GM12878 (cell line): ENCODE measurements at regions not wholly inside any gene's neighbourhood (a gene's known extent, or its start where the extent isn't known, plus 50 kb on each side); places are given as distances from the start of the nearest gene placed in this dataset.

Experiments used
- ATAC-seq: fragments of 200-7000 bp; cut with Tn5 transposase; 3 replicates; pipeline ENCODE4 v1.9.1; 2020; ENCODE audit warnings: mild to moderate bottlenecking, moderate library complexity
- BruUV-seq: library from RNA; stranded (reverse); fragments of 400-500 nt; replicated peaks from 2 replicates; lab custom pipeline; 2021; lab: Mats Ljungman, UMichigan
- CTCF ChIA-PET: fragments of 300-600 bp; sonication (Branson Sonifier 250); formaldehyde crosslinking; extraction: SDS; loops from one replicate; lab custom pipeline; 2021; ENCODE audit warnings: inconsistent platforms; lab: Yijun Ruan, JAX
- POLR2A ChIA-PET: fragments of 350-600 bp; formaldehyde crosslinking; extraction: SDS; loops from one replicate; lab custom pipeline; 2021; ENCODE audit warnings: inconsistent platforms; lab: Charles Lee
- RAD21 ChIA-PET: fragments of 300-600 bp; sonication (Branson Sonifier 250); formaldehyde crosslinking; loops from one replicate; lab custom pipeline; 2023; ENCODE audit warnings: antibody characterized with exemption; ENCODE audit not compliant: unreplicated experiment; lab: Charles Lee
- SMC1A ChIA-PET: fragments of 300-600 bp; sonication (Branson Sonifier 250); formaldehyde crosslinking; loops from one replicate; lab custom pipeline; 2023; ENCODE audit not compliant: unreplicated experiment, uncharacterized antibody; lab: Charles Lee
- DNase-seq: peaks from one replicate; pipeline ENCODE4 v3.0.0-alpha.2; 2011; ENCODE audit warnings: low read depth, low spot score
- FAIRE-seq: peaks from 3 replicates; lab custom pipeline; 2011; peaks lifted over from hg19 to GRCh38; lab: Jason Lieb, UNC
- H2AFZ ChIP-seq: 2 replicates; pipeline ENCODE4 v1.6.0; 2011; ENCODE audit warnings: low read depth, low read length, control low read depth; ENCODE audit not compliant: control insufficient read depth
- H3K27ac ChIP-seq: 2 replicates; pipeline ENCODE4 v1.5.1; 2011; ENCODE audit warnings: control low read depth; ENCODE audit not compliant: control insufficient read depth, insufficient read depth
- H3K27me3 ChIP-seq, 2 experiments: replicated peaks in 1 of 2; 2 replicates each; pipeline versions ENCODE4 v1.6.0 to v1.6.1; 2011; ENCODE audit warnings: low read length in 1 of 2; ENCODE audit not compliant: control insufficient read depth in 2 of 2, insufficient read depth in 2 of 2
- H3K36me3 ChIP-seq, 2 experiments: 2 replicates each; pipeline ENCODE4 v1.5.1; 2011; ENCODE audit warnings: low read length in 1 of 2; ENCODE audit not compliant: control insufficient read depth in 2 of 2, insufficient read depth in 2 of 2
- H3K4me1 ChIP-seq: 2 replicates; pipeline ENCODE4 v1.6.1; 2011; ENCODE audit warnings: mild to moderate bottlenecking, low read length, moderate library complexity, mixed read lengths; ENCODE audit not compliant: control insufficient read depth, insufficient read depth
- H3K4me2 ChIP-seq: 2 replicates; pipeline ENCODE4 v1.6.0; 2011; ENCODE audit warnings: control low read depth; ENCODE audit not compliant: control insufficient read depth, insufficient read depth
- H3K4me3 ChIP-seq: fragments of 200-600 bp; sonication (generic); 2 replicates; pipeline ENCODE4 v1.5.1; 2016
- H3K79me2 ChIP-seq: 2 replicates; pipeline ENCODE4 v1.6.0; 2011; ENCODE audit warnings: low read length; ENCODE audit not compliant: control insufficient read depth, insufficient read depth
- H3K9ac ChIP-seq: 2 replicates; pipeline ENCODE4 v1.8.0; 2011; ENCODE audit warnings: low read length, control low read depth, mixed read lengths; ENCODE audit not compliant: control insufficient read depth, insufficient read depth
- H3K9me3 ChIP-seq: replicated peaks from 3 replicates; pipeline ENCODE4 v1.5.1; 2011; ENCODE audit warnings: mild to moderate bottlenecking, low read length; ENCODE audit not compliant: control insufficient read depth, insufficient read depth
- H4K20me1 ChIP-seq: 2 replicates; pipeline ENCODE4 v1.6.0; 2011; ENCODE audit not compliant: control insufficient read depth, insufficient read depth
- EED ChIP-seq: sonication (generic); IDR thresholded peaks from 2 replicates; pipeline ENCODE4 v1.6.1; 2016; ENCODE audit warnings: antibody characterized with exemption, low read depth
- HDAC2 ChIP-seq: fragments of 200-600 bp; sonication (generic); IDR thresholded peaks from 2 replicates; pipeline ENCODE4 v1.6.1; 2017
- IKZF1 ChIP-seq: fragments of 450-650 bp; conservative IDR thresholded peaks from 2 replicates; pipeline ENCODE4 v1.6.1; 2017; ENCODE audit warnings: antibody characterized with exemption, mild to moderate bottlenecking
- KAT2A ChIP-seq: conservative IDR thresholded peaks from 2 replicates; pipeline ENCODE4 v1.6.1; 2011; ENCODE audit warnings: low read depth, low read length; ENCODE audit not compliant: control insufficient read depth
- RCOR1 ChIP-seq: conservative IDR thresholded peaks from 2 replicates; pipeline ENCODE4 v1.6.1; 2012; ENCODE audit warnings: low read depth, low read length, improper control_type of control experiment
- RELA ChIP-seq: fragments of 450-650 bp; IDR thresholded peaks from 2 replicates; pipeline ENCODE4 v1.8.0; 2014; ENCODE audit warnings: borderline replicate concordance; ENCODE audit not compliant: partially characterized antibody
- RFX5 ChIP-seq: IDR thresholded peaks from 2 replicates; pipeline ENCODE4 v1.6.1; 2011; ENCODE audit warnings: low read depth, low read length, improper control_type of control experiment
- SIN3A ChIP-seq: IDR thresholded peaks from 2 replicates; pipeline ENCODE4 v1.6.1; 2012; ENCODE audit warnings: low read depth, low read length, improper control_type of control experiment
- SMARCA5 ChIP-seq: fragments of 450-650 bp; IDR thresholded peaks from 2 replicates; pipeline ENCODE4 v1.6.1; 2017; ENCODE audit warnings: mild to moderate bottlenecking
- TCF12 ChIP-seq: IDR thresholded peaks from 2 replicates; pipeline ENCODE4 v1.6.1; 2011; ENCODE audit warnings: low read depth, mild to moderate bottlenecking, low read length
- WGBS: methylation state at CpG from one replicate; pipeline ENCODE4 v1.1.6; 2016; ENCODE audit warnings: low lambda C conversion rate; ENCODE audit not compliant: insufficient replicate concordance, insufficient coverage; ENCODE audit errors: missing lambda C conversion rate; 5-methylcytosine and 5-hydroxymethylcytosine counted together
- in situ Hi-C: fragments of 300-500 bp; cut with MboI; formaldehyde crosslinking; loops from 9 replicates; pipeline ENCODE4 v1.14.3; 2018; ENCODE audit warnings: mixed read lengths
- intact Hi-C: fragments of 100-400 bp; cut with micrococcal nuclease; formaldehyde crosslinking; loops from one replicate; pipeline ENCODE4 v1.14.2; 2022; ENCODE audit not compliant: unreplicated experiment
- TF ChIP-seq, protein P1 (sequence below): fragments of 450-650 bp; conservative IDR thresholded peaks from 2 replicates; pipeline ENCODE4 v1.6.1; 2017; ENCODE audit warnings: mild to moderate bottlenecking, moderate library complexity
- TF ChIP-seq, protein P2 (sequence below): fragments of 450-650 bp; IDR thresholded peaks from 2 replicates; pipeline ENCODE4 v1.6.1; 2016; ENCODE audit warnings: mild to moderate bottlenecking, moderate library complexity, borderline replicate concordance
- TF ChIP-seq, protein P3 (sequence below): fragments of 450-650 bp; IDR thresholded peaks from 2 replicates; pipeline ENCODE4 v1.6.1; 2017; ENCODE audit warnings: mild to moderate bottlenecking, low read depth, inconsistent platforms; ENCODE audit not compliant: poor library complexity, severe bottlenecking
- TF ChIP-seq, protein P4 (sequence below): IDR thresholded peaks from 2 replicates; pipeline ENCODE4 v1.6.1; 2011; ENCODE audit warnings: borderline replicate concordance, low read depth, mild to moderate bottlenecking, moderate library complexity, low read length; ENCODE audit not compliant: insufficient read depth, poor library complexity, severe bottlenecking
- TF ChIP-seq, protein P5 (sequence below): fragments of 450-650 bp; IDR thresholded peaks from 2 replicates; pipeline ENCODE4 v1.6.1; 2014; ENCODE audit warnings: mild to moderate bottlenecking

DNA sequence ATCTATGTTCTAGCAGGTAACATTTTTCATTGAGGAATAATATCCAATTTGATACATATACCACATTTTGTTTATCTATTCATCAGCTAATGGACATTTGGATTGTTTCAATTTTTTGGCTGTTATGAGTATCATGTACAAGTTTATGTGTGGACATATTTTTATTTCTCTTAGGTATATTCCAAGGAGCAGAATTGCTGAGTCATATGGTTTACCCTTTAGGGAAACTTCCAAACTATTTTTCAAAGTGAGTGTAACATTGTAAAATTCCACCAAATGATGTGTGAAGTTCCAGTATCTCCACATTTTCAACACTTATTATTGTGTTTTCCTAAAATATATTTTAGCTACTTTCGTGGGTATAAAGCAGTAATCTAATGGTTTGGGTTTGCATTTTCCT, 1789.9 kb downstream of the MRPL39 start:
- Histone ChIP-seq H3K4me2 (no peak overlapping the region), H3K36me3 (no peaks in the 10 kb centered on the region), H2AFZ (no peak overlapping the region), H3K9me3 (no peaks in the 10 kb centered on the region), H3K27me3 (no peaks in the 10 kb centered on the region), H3K79me2 (no peaks in the 10 kb centered on the region), H3K4me3 (no peak overlapping the region), H3K4me1 (no peaks in the 10 kb centered on the region), H3K9ac (no peak overlapping the region), H3K27ac (no peak overlapping the region), H4K20me1 (no peaks in the 10 kb centered on the region)
- ChIA-PET SMC1A (no interaction called here), CTCF (no interaction called here), POLR2A (no interaction called here), RAD21 (no interaction called here)
- TF ChIP-seq RELA, result no peak
- TF ChIP-seq, protein P1, sequence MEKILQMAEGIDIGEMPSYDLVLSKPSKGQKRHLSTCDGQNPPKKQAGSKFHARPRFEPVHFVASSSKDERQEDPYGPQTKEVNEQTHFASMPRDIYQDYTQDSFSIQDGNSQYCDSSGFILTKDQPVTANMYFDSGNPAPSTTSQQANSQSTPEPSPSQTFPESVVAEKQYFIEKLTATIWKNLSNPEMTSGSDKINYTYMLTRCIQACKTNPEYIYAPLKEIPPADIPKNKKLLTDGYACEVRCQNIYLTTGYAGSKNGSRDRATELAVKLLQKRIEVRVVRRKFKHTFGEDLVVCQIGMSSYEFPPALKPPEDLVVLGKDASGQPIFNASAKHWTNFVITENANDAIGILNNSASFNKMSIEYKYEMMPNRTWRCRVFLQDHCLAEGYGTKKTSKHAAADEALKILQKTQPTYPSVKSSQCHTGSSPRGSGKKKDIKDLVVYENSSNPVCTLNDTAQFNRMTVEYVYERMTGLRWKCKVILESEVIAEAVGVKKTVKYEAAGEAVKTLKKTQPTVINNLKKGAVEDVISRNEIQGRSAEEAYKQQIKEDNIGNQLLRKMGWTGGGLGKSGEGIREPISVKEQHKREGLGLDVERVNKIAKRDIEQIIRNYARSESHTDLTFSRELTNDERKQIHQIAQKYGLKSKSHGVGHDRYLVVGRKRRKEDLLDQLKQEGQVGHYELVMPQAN, result no peak
- TF ChIP-seq TCF12, result no peak
- no peak for TF ChIP-seq IKZF1
- TF ChIP-seq, protein P2, sequence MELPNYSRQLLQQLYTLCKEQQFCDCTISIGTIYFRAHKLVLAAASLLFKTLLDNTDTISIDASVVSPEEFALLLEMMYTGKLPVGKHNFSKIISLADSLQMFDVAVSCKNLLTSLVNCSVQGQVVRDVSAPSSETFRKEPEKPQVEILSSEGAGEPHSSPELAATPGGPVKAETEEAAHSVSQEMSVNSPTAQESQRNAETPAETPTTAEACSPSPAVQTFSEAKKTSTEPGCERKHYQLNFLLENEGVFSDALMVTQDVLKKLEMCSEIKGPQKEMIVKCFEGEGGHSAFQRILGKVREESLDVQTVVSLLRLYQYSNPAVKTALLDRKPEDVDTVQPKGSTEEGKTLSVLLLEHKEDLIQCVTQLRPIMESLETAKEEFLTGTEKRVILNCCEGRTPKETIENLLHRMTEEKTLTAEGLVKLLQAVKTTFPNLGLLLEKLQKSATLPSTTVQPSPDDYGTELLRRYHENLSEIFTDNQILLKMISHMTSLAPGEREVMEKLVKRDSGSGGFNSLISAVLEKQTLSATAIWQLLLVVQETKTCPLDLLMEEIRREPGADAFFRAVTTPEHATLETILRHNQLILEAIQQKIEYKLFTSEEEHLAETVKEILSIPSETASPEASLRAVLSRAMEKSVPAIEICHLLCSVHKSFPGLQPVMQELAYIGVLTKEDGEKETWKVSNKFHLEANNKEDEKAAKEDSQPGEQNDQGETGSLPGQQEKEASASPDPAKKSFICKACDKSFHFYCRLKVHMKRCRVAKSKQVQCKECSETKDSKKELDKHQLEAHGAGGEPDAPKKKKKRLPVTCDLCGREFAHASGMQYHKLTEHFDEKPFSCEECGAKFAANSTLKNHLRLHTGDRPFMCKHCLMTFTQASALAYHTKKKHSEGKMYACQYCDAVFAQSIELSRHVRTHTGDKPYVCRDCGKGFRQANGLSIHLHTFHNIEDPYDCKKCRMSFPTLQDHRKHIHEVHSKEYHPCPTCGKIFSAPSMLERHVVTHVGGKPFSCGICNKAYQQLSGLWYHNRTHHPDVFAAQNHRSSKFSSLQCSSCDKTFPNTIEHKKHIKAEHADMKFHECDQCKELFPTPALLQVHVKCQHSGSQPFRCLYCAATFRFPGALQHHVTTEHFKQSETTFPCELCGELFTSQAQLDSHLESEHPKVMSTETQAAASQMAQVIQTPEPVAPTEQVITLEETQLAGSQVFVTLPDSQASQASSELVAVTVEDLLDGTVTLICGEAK, result no peak
- TF ChIP-seq KAT2A, result no peak
- TF ChIP-seq SMARCA5, result no peak
- no peak for TF ChIP-seq SIN3A
- no peak for TF ChIP-seq EED
- TF ChIP-seq, protein P3, sequence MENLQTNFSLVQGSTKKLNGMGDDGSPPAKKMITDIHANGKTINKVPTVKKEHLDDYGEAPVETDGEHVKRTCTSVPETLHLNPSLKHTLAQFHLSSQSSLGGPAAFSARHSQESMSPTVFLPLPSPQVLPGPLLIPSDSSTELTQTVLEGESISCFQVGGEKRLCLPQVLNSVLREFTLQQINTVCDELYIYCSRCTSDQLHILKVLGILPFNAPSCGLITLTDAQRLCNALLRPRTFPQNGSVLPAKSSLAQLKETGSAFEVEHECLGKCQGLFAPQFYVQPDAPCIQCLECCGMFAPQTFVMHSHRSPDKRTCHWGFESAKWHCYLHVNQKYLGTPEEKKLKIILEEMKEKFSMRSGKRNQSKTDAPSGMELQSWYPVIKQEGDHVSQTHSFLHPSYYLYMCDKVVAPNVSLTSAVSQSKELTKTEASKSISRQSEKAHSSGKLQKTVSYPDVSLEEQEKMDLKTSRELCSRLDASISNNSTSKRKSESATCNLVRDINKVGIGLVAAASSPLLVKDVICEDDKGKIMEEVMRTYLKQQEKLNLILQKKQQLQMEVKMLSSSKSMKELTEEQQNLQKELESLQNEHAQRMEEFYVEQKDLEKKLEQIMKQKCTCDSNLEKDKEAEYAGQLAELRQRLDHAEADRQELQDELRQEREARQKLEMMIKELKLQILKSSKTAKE, result no peak
- TF ChIP-seq, protein P4, sequence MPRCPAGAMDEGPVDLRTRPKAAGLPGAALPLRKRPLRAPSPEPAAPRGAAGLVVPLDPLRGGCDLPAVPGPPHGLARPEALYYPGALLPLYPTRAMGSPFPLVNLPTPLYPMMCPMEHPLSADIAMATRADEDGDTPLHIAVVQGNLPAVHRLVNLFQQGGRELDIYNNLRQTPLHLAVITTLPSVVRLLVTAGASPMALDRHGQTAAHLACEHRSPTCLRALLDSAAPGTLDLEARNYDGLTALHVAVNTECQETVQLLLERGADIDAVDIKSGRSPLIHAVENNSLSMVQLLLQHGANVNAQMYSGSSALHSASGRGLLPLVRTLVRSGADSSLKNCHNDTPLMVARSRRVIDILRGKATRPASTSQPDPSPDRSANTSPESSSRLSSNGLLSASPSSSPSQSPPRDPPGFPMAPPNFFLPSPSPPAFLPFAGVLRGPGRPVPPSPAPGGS, result no peak
- TF ChIP-seq RCOR1, result no peak
- TF ChIP-seq, protein P5, sequence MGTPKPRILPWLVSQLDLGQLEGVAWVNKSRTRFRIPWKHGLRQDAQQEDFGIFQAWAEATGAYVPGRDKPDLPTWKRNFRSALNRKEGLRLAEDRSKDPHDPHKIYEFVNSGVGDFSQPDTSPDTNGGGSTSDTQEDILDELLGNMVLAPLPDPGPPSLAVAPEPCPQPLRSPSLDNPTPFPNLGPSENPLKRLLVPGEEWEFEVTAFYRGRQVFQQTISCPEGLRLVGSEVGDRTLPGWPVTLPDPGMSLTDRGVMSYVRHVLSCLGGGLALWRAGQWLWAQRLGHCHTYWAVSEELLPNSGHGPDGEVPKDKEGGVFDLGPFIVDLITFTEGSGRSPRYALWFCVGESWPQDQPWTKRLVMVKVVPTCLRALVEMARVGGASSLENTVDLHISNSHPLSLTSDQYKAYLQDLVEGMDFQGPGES, result no peak
- TF ChIP-seq HDAC2, result no peak
- TF ChIP-seq RFX5, result no peak
- in situ Hi-C loops (no loop called here), intact Hi-C loops (no loop called here)
- DNase-seq, result no peak
- no peak for ATAC-seq
- 0% methylated on average over 1 of the region's 1 CpG for WGBS
- BruUV-seq, result no TSS peak
- no peak for FAIRE-seq
